SK-N-SH treated with all-trans-retinoic acid at 6 μM for 48 hours (cell line): ENCODE measurements at regions not wholly inside any gene's neighbourhood (a gene's known extent, or its start where the extent isn't known, plus 50 kb on each side); places are given as distances from the start of the nearest gene placed in this dataset.

Source experiments
- ARNTL ChIP-seq: fragments of 450-650 bp; formaldehyde crosslinking; IDR thresholded peaks from 2 replicates; pipeline ENCODE4 v1.5.0; 2020; ENCODE audit warnings: low read depth, mild to moderate bottlenecking, moderate library complexity, borderline replicate concordance
- GLIS3 ChIP-seq: fragments of 250-450 bp; sonication (Bioruptor Pico); IDR thresholded peaks from 2 replicates; pipeline ENCODE4 v1.5.0; 2020; ENCODE audit warnings: mild to moderate bottlenecking, moderate library complexity
- TCF4 ChIP-seq: fragments of 250-450 bp; sonication (Bioruptor Pico); IDR thresholded peaks from 2 replicates; pipeline ENCODE4 v1.8.0; 2021; ENCODE audit warnings: mild to moderate bottlenecking, moderate library complexity, borderline replicate concordance
- TF ChIP-seq, protein P1 (sequence below): fragments of 250-450 bp; sonication (Bioruptor Pico); IDR thresholded peaks from 2 replicates; pipeline ENCODE4 v1.5.0; 2020; ENCODE audit warnings: mild to moderate bottlenecking, moderate library complexity
- TF ChIP-seq, protein P2 (sequence below): fragments of 250-450 bp; sonication (Bioruptor Pico); IDR thresholded peaks from 2 replicates; pipeline ENCODE4 v1.8.0; 2020; ENCODE audit warnings: mild to moderate bottlenecking, moderate library complexity, borderline replicate concordance
- TF ChIP-seq, protein P3 (sequence below): fragments of 250-450 bp; sonication (Bioruptor Pico); IDR thresholded peaks from 2 replicates; pipeline ENCODE4 v1.8.0; 2021; ENCODE audit warnings: low read depth, mild to moderate bottlenecking, moderate library complexity, borderline replicate concordance

DNA sequence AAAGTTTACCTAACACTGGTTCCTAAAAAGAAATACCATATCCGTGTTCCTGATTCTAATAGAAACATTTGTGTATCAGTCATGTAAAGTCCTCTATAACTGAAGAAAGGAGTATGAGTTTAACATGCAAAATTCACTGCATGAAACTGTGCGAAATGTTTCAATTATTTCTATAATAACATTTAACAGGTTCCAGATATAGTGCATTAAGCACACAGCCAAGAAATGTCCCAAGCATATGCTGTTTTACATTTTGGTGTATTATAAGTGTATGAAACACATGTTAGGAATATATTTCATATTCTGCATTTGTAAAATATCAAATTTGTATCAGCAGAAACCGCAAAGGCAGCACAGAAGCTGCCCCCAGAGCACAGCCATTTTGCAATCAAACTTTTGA, 764.9 kb downstream of the KCNJ2 start:
- TF ChIP-seq, protein P1, sequence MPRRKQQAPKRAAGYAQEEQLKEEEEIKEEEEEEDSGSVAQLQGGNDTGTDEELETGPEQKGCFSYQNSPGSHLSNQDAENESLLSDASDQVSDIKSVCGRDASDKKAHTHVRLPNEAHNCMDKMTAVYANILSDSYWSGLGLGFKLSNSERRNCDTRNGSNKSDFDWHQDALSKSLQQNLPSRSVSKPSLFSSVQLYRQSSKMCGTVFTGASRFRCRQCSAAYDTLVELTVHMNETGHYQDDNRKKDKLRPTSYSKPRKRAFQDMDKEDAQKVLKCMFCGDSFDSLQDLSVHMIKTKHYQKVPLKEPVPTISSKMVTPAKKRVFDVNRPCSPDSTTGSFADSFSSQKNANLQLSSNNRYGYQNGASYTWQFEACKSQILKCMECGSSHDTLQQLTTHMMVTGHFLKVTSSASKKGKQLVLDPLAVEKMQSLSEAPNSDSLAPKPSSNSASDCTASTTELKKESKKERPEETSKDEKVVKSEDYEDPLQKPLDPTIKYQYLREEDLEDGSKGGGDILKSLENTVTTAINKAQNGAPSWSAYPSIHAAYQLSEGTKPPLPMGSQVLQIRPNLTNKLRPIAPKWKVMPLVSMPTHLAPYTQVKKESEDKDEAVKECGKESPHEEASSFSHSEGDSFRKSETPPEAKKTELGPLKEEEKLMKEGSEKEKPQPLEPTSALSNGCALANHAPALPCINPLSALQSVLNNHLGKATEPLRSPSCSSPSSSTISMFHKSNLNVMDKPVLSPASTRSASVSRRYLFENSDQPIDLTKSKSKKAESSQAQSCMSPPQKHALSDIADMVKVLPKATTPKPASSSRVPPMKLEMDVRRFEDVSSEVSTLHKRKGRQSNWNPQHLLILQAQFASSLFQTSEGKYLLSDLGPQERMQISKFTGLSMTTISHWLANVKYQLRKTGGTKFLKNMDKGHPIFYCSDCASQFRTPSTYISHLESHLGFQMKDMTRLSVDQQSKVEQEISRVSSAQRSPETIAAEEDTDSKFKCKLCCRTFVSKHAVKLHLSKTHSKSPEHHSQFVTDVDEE (CRISPR knock-in tag): no peak
- no peak for TF ChIP-seq GLIS3 (CRISPR knock-in tag)
- TF ChIP-seq ARNTL (CRISPR knock-in tag): no peak
- TF ChIP-seq, protein P2, sequence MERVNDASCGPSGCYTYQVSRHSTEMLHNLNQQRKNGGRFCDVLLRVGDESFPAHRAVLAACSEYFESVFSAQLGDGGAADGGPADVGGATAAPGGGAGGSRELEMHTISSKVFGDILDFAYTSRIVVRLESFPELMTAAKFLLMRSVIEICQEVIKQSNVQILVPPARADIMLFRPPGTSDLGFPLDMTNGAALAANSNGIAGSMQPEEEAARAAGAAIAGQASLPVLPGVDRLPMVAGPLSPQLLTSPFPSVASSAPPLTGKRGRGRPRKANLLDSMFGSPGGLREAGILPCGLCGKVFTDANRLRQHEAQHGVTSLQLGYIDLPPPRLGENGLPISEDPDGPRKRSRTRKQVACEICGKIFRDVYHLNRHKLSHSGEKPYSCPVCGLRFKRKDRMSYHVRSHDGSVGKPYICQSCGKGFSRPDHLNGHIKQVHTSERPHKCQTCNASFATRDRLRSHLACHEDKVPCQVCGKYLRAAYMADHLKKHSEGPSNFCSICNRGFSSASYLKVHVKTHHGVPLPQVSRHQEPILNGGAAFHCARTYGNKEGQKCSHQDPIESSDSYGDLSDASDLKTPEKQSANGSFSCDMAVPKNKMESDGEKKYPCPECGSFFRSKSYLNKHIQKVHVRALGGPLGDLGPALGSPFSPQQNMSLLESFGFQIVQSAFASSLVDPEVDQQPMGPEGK (CRISPR knock-in tag): no peak
- TF ChIP-seq, protein P3, sequence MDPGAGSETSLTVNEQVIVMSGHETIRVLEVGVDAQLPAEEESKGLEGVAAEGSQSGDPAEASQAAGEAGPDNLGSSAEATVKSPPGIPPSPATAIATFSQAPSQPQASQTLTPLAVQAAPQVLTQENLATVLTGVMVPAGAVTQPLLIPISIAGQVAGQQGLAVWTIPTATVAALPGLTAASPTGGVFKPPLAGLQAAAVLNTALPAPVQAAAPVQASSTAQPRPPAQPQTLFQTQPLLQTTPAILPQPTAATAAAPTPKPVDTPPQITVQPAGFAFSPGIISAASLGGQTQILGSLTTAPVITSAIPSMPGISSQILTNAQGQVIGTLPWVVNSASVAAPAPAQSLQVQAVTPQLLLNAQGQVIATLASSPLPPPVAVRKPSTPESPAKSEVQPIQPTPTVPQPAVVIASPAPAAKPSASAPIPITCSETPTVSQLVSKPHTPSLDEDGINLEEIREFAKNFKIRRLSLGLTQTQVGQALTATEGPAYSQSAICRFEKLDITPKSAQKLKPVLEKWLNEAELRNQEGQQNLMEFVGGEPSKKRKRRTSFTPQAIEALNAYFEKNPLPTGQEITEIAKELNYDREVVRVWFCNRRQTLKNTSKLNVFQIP (CRISPR knock-in tag): no peak
- no peak for TF ChIP-seq TCF4 (CRISPR knock-in tag)
